ENCODE measurements at regions not wholly inside any gene's neighbourhood (a gene's known extent, or its start where the extent isn't known, plus 50 kb on each side); places are given as distances from the start of the nearest gene placed in this dataset.
"Not testable (repeated sequence)": the region's sequence is repeated elsewhere in the genome, so short reads cannot be mapped to it uniquely, and the experiment has no call there.

DNA sequence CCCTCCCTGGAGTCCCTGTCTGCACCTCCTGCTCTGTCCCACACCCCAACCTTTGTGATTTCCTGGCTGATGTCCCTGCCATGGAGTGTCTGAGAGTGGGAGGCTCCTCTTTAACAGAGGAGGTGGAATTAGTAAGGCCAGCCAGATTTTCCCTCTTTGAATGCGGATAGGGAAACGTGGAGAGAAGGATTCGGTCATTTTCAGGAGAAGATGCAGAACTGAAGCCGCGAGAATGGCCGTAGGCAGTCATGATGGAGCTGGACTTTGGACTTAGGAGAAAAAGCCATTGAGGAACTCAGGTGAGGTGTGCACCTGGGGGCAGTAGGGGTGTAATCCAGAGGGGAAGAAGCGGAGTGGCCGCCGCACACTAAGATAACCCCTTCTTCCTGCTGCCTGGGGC is 138.1 kb upstream of the ATP10A start:
- Histone ChIP-seq H3K27ac (ENCODE audit: low read length) (no peak overlapping the region), H3K4me3 (ENCODE audit: low read length) (no peak overlapping the region), H3K27me3 (ENCODE audit: control insufficient read depth, insufficient read depth, low read length) (no peaks in the 10 kb centered on the region), H3K9me3 (ENCODE audit: control insufficient read depth, insufficient read depth, low read length) (no peaks in the 10 kb centered on the region), H3K36me3 (ENCODE audit: control insufficient read depth, insufficient read depth, low read length) (no peaks in the 10 kb centered on the region), H3K4me1 (ENCODE audit: control insufficient read depth, insufficient read depth, low read length) (no peaks in the 10 kb centered on the region)
- Mint-ChIP-seq H3K4me1 (no peaks in the 10 kb centered on the region), H3K9me3 (peaks cover 2 to 6% of the 10 kb centered on the region in 2 donors), H3K27ac (no peak overlapping the region), H3K36me3 (no peaks in the 10 kb centered on the region), H3K4me3 (no peak overlapping the region), H3K27me3 (ENCODE audit: low read depth in 2 of 2) (peaks cover 0 to 2% of the 10 kb centered on the region in 2 donors)
- TF ChIP-seq CTCF (IDR thresholded peaks at IDR 0.05) = no peak
- ATAC-seq (no peak), DNase-seq (no peak)
- WGBS (ENCODE audit: insufficient coverage) = 97% methylated on average over 9 of the region's 9 CpGs
- intact Hi-C loops (cut with micrococcal nuclease) = no loop called here

- no peaks in the 10 kb centered on the region for H3K9me3 ChIP-seq (ENCODE audit: control insufficient read depth, insufficient read depth, low read length)
- intact Hi-C loops (cut with micrococcal nuclease) = no loop called here
- Mint-ChIP-seq H3K4me3 (no peak overlapping the region), H3K4me1 (no peaks in the 10 kb centered on the region), H3K36me3 (no peaks in the 10 kb centered on the region), H3K9me3 (no peaks in the 10 kb centered on the region), H3K27ac (no peak overlapping the region), H3K27me3 (ENCODE audit: low read depth in 2 of 2) (peaks cover 0 to 2% of the 10 kb centered on the region in 2 donors)
- no peak for TF ChIP-seq CTCF (IDR thresholded peaks at IDR 0.05)
- WGBS (ENCODE audit: insufficient coverage) = no CpG with 5 or more reads among the region's 1 CpG
- no peak overlapping the region for H3K4me3 ChIP-seq (ENCODE audit: low read length)
- DNase-seq (no peak), ATAC-seq (no peak)
- H3K36me3 ChIP-seq (ENCODE audit: control insufficient read depth, insufficient read depth, low read length) = no peaks in the 10 kb centered on the region
- no peaks in the 10 kb centered on the region for H3K27me3 ChIP-seq (ENCODE audit: control insufficient read depth, insufficient read depth, low read length)
- H3K27ac ChIP-seq (ENCODE audit: low read length) = no peak overlapping the region
- H3K4me1 ChIP-seq (ENCODE audit: control insufficient read depth, insufficient read depth, low read length) = no peaks in the 10 kb centered on the region
Observed at GRCh38 chr15:25993506-25993905, 130.4 kb upstream of the ATP10A start.

GRCh38 chr15:25990220-25990619 is 127.1 kb upstream of the ATP10A start:
- TF ChIP-seq CTCF (IDR thresholded peaks at IDR 0.05) = no peak
- no peaks in the 10 kb centered on the region for H3K4me1 ChIP-seq (ENCODE audit: control insufficient read depth, insufficient read depth, low read length)
- intact Hi-C loops (cut with micrococcal nuclease) = no loop called here
- no peak overlapping the region for H3K27ac ChIP-seq (ENCODE audit: low read length)
- no peaks in the 10 kb centered on the region for H3K36me3 ChIP-seq (ENCODE audit: control insufficient read depth, insufficient read depth, low read length)
- no peak overlapping the region for H3K4me3 ChIP-seq (ENCODE audit: low read length)
- Mint-ChIP-seq H3K27me3 (ENCODE audit: low read depth in 2 of 2) (peaks cover 2 to 7% of the 10 kb centered on the region in 2 donors), H3K36me3 (no peaks in the 10 kb centered on the region), H3K9me3 (no peaks in the 10 kb centered on the region), H3K4me3 (no peak overlapping the region), H3K4me1 (no peaks in the 10 kb centered on the region), H3K27ac (no peak overlapping the region)
- ATAC-seq = no peak
- no peaks in the 10 kb centered on the region for H3K9me3 ChIP-seq (ENCODE audit: control insufficient read depth, insufficient read depth, low read length)
- no peaks in the 10 kb centered on the region for H3K27me3 ChIP-seq (ENCODE audit: control insufficient read depth, insufficient read depth, low read length)
- DNase-seq = no peak
- WGBS (ENCODE audit: insufficient coverage) = 89% methylated on average over 14 of the region's 15 CpGs

GRCh38 chr15:25989327-25989726 is 126.2 kb upstream of the ATP10A start:
- H3K4me3 Mint-ChIP-seq = no peak overlapping the region
- H3K9me3 Mint-ChIP-seq = no peaks in the 10 kb centered on the region
- ATAC-seq (peak in 1 of 3 donors; percentile 17), DNase-seq (no peak)
- no peaks in the 10 kb centered on the region for H3K4me1 ChIP-seq (ENCODE audit: control insufficient read depth, insufficient read depth, low read length)
- peaks cover 2 to 7% of the 10 kb centered on the region in 2 donors for H3K27me3 Mint-ChIP-seq (ENCODE audit: low read depth in 2 of 2)
- no peak for TF ChIP-seq CTCF (IDR thresholded peaks at IDR 0.05)
- H3K9me3 ChIP-seq (ENCODE audit: control insufficient read depth, insufficient read depth, low read length) = no peaks in the 10 kb centered on the region
- 93% methylated on average over 25 of the region's 25 CpGs for WGBS (ENCODE audit: insufficient coverage)
- no peaks in the 10 kb centered on the region for H3K4me1 Mint-ChIP-seq
- no peak overlapping the region for H3K4me3 ChIP-seq (ENCODE audit: low read length)
- H3K36me3 ChIP-seq (ENCODE audit: control insufficient read depth, insufficient read depth, low read length) = no peaks in the 10 kb centered on the region
- intact Hi-C loops (cut with micrococcal nuclease) = no loop called here
- H3K27me3 ChIP-seq (ENCODE audit: control insufficient read depth, insufficient read depth, low read length) = no peaks in the 10 kb centered on the region
- H3K27ac Mint-ChIP-seq = no peak overlapping the region
- H3K36me3 Mint-ChIP-seq = no peaks in the 10 kb centered on the region
- no peak overlapping the region for H3K27ac ChIP-seq (ENCODE audit: low read length)

- H3K4me1 Mint-ChIP-seq; H3K36me3 ChIP-seq (ENCODE audit: control insufficient read depth, insufficient read depth, low read length); H3K36me3 Mint-ChIP-seq; H3K9me3 ChIP-seq (ENCODE audit: control insufficient read depth, insufficient read depth, low read length); H3K4me1 ChIP-seq (ENCODE audit: control insufficient read depth, insufficient read depth, low read length); H3K27ac ChIP-seq (ENCODE audit: low read length); ATAC-seq; intact Hi-C loops (cut with micrococcal nuclease); H3K4me3 Mint-ChIP-seq; H3K9me3 Mint-ChIP-seq; H3K27ac Mint-ChIP-seq; H3K27me3 ChIP-seq (ENCODE audit: control insufficient read depth, insufficient read depth, low read length); H3K27me3 Mint-ChIP-seq (ENCODE audit: low read depth in 2 of 2); H3K4me3 ChIP-seq (ENCODE audit: low read length); DNase-seq: not testable (repeated sequence)
- 92% methylated on average over 9 of the region's 9 CpGs for WGBS (ENCODE audit: insufficient coverage)
Observed at GRCh38 chr15:25988716-25989115, 125.6 kb upstream of the ATP10A start.

All from natural killer cell (primary cell).